ENCODE measurements at regions not wholly inside any gene's neighbourhood (a gene's known extent, or its start where the extent isn't known, plus 50 kb on each side); places are given as distances from the start of the nearest gene placed in this dataset.

GRCh38 chr2:107069890-107070289, 183.9 kb upstream of the ST6GAL2 start:
- no peak for TF ChIP-seq CTCF (IDR thresholded peaks at IDR 0.05)
- DNase-seq (ENCODE audit: low spot score in 2 of 2) = no peak
- Histone ChIP-seq H3K36me3 (no peaks in the 10 kb centered on the region), H3K27ac (no peak overlapping the region), H3K27me3 (no peaks in the 10 kb centered on the region), H3K4me3 (no peak overlapping the region), H3K4me1 (no peaks in the 10 kb centered on the region), H3K9me3 (no peaks in the 10 kb centered on the region)
- intact Hi-C loops (cut with DNase I; ENCODE audit: low total_unique reads) = no loop called here

GRCh38 chr2:107072150-107072940, 186.4 kb upstream of the ST6GAL2 start:
- Histone ChIP-seq H3K9me3 (no peaks in the 10 kb centered on the region), H3K4me1 (no peaks in the 10 kb centered on the region), H3K27me3 (no peaks in the 10 kb centered on the region), H3K27ac (peak overlapping the region in 1 of 2 donors; percentile 25), H3K4me3 (no peak overlapping the region), H3K36me3 (no peaks in the 10 kb centered on the region)
- peak in 1 of 2 donors; percentile 18 for DNase-seq (ENCODE audit: low spot score in 2 of 2)
- intact Hi-C loops (cut with DNase I; ENCODE audit: low total_unique reads) = no loop called here
- no peak for TF ChIP-seq POLR2A (IDR thresholded peaks at IDR 0.05)
- no peak for TF ChIP-seq CTCF (IDR thresholded peaks at IDR 0.05)
- no peak for TF ChIP-seq POLR2AphosphoS5 (IDR thresholded peaks at IDR 0.05)

- TF ChIP-seq POLR2AphosphoS5 (IDR thresholded peaks at IDR 0.05) = no peak
- TF ChIP-seq CTCF (IDR thresholded peaks at IDR 0.05) = no peak
- TF ChIP-seq POLR2A (IDR thresholded peaks at IDR 0.05) = no peak
- intact Hi-C loops (cut with DNase I; ENCODE audit: low total_unique reads) = no loop called here
These were observed 192.6 kb upstream of the ST6GAL2 start for GRCh38 chr2:107078584-107078983.

GRCh38 chr2:107086497-107086896, 200.5 kb upstream of the ST6GAL2 start:
- no peaks in the 10 kb centered on the region for H3K36me3 ChIP-seq
- intact Hi-C loops (cut with DNase I; ENCODE audit: low total_unique reads) = no loop called here
- no peak for DNase-seq (ENCODE audit: low spot score in 2 of 2)
- TF ChIP-seq CTCF (IDR thresholded peaks at IDR 0.05) (no peak), POLR2A (IDR thresholded peaks at IDR 0.05) (no peak)
- no peaks in the 10 kb centered on the region for H3K9me3 ChIP-seq
- H3K4me1 ChIP-seq = no peaks in the 10 kb centered on the region
- no peak overlapping the region for H3K4me3 ChIP-seq
- H3K27ac ChIP-seq = no peak overlapping the region
- H3K27me3 ChIP-seq = no peaks in the 10 kb centered on the region

More at GRCh38 chr2:107078584-107078983, 192.6 kb upstream of the ST6GAL2 start:
- H3K4me1 ChIP-seq = no peaks in the 10 kb centered on the region
- no peaks in the 10 kb centered on the region for H3K36me3 ChIP-seq
- H3K9me3 ChIP-seq = no peaks in the 10 kb centered on the region
- H3K27ac ChIP-seq = no peak overlapping the region
- H3K27me3 ChIP-seq = no peaks in the 10 kb centered on the region
- DNase-seq (ENCODE audit: low spot score in 2 of 2) = no peak
- no peak overlapping the region for H3K4me3 ChIP-seq

- intact Hi-C loops (cut with DNase I; ENCODE audit: low total_unique reads) = no loop called here
- TF ChIP-seq POLR2A (IDR thresholded peaks at IDR 0.05) = no peak
- no peak for TF ChIP-seq POLR2AphosphoS5 (IDR thresholded peaks at IDR 0.05)
- TF ChIP-seq CTCF (IDR thresholded peaks at IDR 0.05) = no peak
- Histone ChIP-seq H3K27ac (no peak overlapping the region), H3K4me1 (no peaks in the 10 kb centered on the region), H3K36me3 (no peaks in the 10 kb centered on the region), H3K4me3 (no peak overlapping the region), H3K9me3 (no peaks in the 10 kb centered on the region), H3K27me3 (no peaks in the 10 kb centered on the region)
- no peak for DNase-seq (ENCODE audit: low spot score in 2 of 2)
These were observed 202.2 kb upstream of the ST6GAL2 start for GRCh38 chr2:107088156-107088555.
